Breast epithelium (tissue), 4 donors: ENCODE measurements at regions not wholly inside any gene's neighbourhood (a gene's known extent, or its start where the extent isn't known, plus 50 kb on each side); places are given as distances from the start of the nearest gene placed in this dataset.

Experiments used
- DNase-seq, 2 donors: peaks; one replicate each; pipeline ENCODE4 v3.0.0-alpha.2; 2019; ENCODE audit warnings: low spot score in 2 of 2
- H3K27ac ChIP-seq, 2 donors: fragments of 200-600 bp; sonication (generic) in 1 of 2; one replicate each; pipeline ENCODE4 v1.5.1; 2016 to 2019; ENCODE audit warnings: mild to moderate bottlenecking in 1 of 2
- H3K27me3 ChIP-seq, 2 donors: fragments of 200-600 bp; sonication (generic) in 1 of 2; one replicate each; pipeline versions ENCODE4 v1.5.1 to v1.6.0; 2017 to 2019; ENCODE audit warnings: control low read depth in 1 of 2, mild to moderate bottlenecking in 1 of 2
- H3K36me3 ChIP-seq: fragments of 200-600 bp; one replicate; pipeline ENCODE4 v1.5.1; 2019
- H3K4me1 ChIP-seq, 2 donors: fragments of 200-600 bp; sonication (generic); one replicate each; pipeline ENCODE4 v1.5.1; 2016 to 2019; ENCODE audit warnings: control low read depth in 1 of 2
- H3K4me3 ChIP-seq, 3 donors: fragments of 200-600 bp; sonication (generic); 1 replicate in 2 of 3; 2 replicates in 1 of 3; pipeline ENCODE4 v1.5.1; 2016 to 2019; ENCODE audit warnings: mild to moderate bottlenecking in 3 of 3, moderate library complexity in 2 of 3
- H3K9me3 ChIP-seq, 2 donors: fragments of 200-600 bp; sonication (generic) in 1 of 2; one replicate each; pipeline ENCODE4 v1.5.1; 2016 to 2019; ENCODE audit warnings: control low read depth in 1 of 2
- POLR2A ChIP-seq: fragments of 450-650 bp; IDR thresholded peaks from one replicate; pipeline ENCODE4 v1.6.1; 2016; ENCODE audit warnings: antibody characterized with exemption, mild to moderate bottlenecking, moderate library complexity
- POLR2AphosphoS5 ChIP-seq, 3 donors: sonication (generic); formaldehyde crosslinking; IDR thresholded peaks; one replicate each; pipeline ENCODE4 v1.6.1; 2017; ENCODE audit warnings: antibody characterized with exemption in 3 of 3
- intact Hi-C: fragments of 100-400 bp; cut with DNase I; formaldehyde crosslinking; loops from one replicate; pipeline ENCODE4 v1.15.1; 2023; ENCODE audit warnings: low total_unique reads
- TF ChIP-seq, protein P1 (sequence below), 3 donors: fragments of 450-650 bp; IDR thresholded peaks; one replicate each; pipeline ENCODE4 v1.5.1; 2016 to 2017; ENCODE audit warnings: antibody characterized with exemption in 3 of 3, mild to moderate bottlenecking in 3 of 3, moderate library complexity in 3 of 3

DNA sequence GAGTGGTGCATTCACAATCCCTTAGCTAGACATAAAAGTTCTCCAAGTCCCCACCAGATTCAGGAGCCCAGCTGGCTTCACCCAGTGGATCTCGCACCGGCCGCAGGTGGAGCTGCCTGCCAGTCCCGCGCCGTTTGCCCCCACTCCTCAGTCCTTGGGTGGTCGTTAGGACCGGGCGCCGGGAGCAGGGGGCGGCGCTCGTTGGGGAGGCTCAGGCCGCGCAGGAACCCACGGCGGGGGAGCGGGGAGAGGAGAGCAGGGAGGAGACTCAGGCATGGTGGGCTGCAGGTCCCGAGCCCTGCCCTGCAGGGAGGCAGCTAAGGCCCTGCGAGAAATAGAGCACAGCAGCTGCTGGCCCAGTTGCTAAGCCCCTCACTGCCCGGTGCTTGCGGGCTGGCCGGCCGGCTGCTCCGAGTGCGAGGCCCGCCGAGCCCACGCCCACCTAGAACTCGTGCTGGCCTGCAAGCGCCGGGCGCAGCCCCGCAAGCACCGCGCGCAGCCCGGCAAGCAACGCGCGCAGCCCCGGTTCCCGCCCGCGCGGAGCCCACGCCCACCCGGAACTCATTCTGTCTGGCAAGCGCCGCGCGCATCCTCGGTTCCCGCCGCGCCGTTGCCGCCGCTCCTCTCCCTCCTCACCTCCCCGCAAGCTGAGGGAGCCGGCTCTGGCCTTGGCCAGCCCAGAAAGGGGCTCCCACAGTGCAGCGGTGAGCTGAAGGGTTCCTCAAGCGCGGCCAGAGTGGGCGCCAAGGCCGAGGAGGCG lies 153.5 kb downstream of the SLC7A11 start:
- Histone ChIP-seq H3K36me3 (no peaks in the 10 kb centered on the region), H3K27me3 (no peaks in the 10 kb centered on the region), H3K4me1 (no peaks in the 10 kb centered on the region), H3K4me3 (no peak overlapping the region), H3K27ac (no peak overlapping the region), H3K9me3 (no peaks in the 10 kb centered on the region)
- no peak for DNase-seq
- intact Hi-C loops, result no loop called here
- TF ChIP-seq POLR2AphosphoS5 (IDR thresholded peaks at IDR 0.05), result no peak
- no peak for TF ChIP-seq POLR2A
- TF ChIP-seq, protein P1, sequence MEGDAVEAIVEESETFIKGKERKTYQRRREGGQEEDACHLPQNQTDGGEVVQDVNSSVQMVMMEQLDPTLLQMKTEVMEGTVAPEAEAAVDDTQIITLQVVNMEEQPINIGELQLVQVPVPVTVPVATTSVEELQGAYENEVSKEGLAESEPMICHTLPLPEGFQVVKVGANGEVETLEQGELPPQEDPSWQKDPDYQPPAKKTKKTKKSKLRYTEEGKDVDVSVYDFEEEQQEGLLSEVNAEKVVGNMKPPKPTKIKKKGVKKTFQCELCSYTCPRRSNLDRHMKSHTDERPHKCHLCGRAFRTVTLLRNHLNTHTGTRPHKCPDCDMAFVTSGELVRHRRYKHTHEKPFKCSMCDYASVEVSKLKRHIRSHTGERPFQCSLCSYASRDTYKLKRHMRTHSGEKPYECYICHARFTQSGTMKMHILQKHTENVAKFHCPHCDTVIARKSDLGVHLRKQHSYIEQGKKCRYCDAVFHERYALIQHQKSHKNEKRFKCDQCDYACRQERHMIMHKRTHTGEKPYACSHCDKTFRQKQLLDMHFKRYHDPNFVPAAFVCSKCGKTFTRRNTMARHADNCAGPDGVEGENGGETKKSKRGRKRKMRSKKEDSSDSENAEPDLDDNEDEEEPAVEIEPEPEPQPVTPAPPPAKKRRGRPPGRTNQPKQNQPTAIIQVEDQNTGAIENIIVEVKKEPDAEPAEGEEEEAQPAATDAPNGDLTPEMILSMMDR (IDR thresholded peaks at IDR 0.05), result no peak

DNA sequence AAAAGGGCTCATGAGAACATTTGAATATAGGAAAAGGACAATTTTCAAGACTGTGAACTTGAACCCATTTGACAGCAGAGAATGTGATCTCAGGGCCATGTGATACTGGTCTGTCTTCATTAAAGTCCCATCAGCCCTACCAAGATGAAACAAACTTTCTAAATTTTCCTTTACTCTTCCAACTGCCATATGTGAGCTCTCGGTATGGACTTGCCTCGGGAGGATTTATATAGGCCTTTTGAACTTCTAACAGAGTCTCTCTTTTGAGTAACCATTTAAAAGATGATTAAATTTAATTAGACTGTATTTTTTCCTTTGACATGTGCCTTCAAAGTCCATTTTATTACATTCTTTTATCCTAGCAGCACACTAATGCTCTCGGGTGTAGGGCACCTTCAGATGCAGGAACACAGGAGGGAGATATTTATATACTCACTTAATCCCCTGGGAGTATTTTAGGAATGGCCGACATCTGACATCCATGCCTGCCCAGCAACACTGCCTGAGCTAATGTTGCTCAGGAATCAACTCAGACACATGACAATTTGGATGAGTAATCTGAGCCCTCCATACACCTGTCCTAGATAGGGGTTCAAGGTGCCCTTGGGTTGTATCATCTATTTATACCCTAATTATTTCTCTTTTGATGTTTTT lies 155.0 kb downstream of the SLC7A11 start:
- Histone ChIP-seq H3K4me3 (no peak overlapping the region), H3K27me3 (no peaks in the 10 kb centered on the region), H3K27ac (no peak overlapping the region), H3K36me3 (no peaks in the 10 kb centered on the region), H3K9me3 (no peaks in the 10 kb centered on the region), H3K4me1 (no peaks in the 10 kb centered on the region)
- TF ChIP-seq, protein P1 (IDR thresholded peaks at IDR 0.05), result no peak
- TF ChIP-seq POLR2A (no peak), POLR2AphosphoS5 (IDR thresholded peaks at IDR 0.05) (no peak)
- intact Hi-C loops, result no loop called here
- no peak for DNase-seq

DNA sequence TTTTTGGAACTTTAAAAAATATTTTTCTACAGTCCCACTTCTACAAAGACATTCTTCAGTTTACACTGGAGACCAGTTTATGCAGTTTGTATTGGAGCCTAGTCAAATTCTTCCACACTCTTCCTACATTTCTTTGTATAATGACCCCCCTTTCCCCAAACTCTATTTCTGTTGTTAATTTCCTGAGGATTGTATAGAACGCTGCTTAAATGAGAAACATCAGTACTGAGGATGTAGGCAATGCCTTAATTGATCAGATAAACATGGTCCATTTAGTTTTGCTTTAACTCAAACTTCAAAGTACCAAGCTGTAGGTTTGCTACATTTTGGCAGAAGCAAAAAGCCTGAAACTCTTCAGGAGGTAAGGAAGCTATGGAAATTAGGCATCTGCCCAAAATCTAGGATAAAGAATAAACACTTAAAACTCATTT lies 155.5 kb downstream of the SLC7A11 start:
- TF ChIP-seq, protein P1 (IDR thresholded peaks at IDR 0.05), result no peak
- TF ChIP-seq POLR2A (no peak), POLR2AphosphoS5 (IDR thresholded peaks at IDR 0.05) (no peak)
- no peaks in the 10 kb centered on the region for H3K27me3 ChIP-seq

DNA sequence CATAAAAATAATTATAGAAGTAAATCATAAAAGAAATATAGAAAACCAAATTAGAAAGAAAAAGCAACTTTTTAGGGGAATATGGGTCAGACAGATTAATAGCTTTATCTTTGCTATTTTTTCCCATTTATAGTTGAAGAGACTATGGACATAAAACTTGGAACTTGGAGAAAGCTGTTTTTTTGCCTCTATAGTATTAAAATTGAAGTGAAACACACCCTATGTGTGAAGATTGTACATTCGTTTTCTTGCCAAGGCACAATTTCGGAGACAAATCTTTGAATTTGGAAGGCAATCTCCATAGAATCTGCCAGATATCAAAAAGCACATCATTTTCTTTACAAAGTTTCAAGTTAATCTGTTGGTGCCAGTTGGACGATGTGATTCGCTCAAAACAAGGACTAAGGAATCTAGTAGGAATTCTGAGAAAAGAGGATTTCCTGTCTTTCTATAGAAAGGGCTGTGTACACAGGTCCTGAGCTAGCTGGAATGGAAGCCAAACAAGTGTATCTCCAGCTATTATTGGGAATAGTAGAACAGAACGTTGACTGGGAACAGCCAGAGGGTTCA lies 156.3 kb downstream of the SLC7A11 start:
- intact Hi-C loops, result no loop called here
- DNase-seq, result no peak
- H3K36me3 ChIP-seq, result no peaks in the 10 kb centered on the region
- no peak overlapping the region for H3K4me3 ChIP-seq
- no peak for TF ChIP-seq POLR2AphosphoS5 (IDR thresholded peaks at IDR 0.05)
- TF ChIP-seq, protein P1 (IDR thresholded peaks at IDR 0.05), result no peak
- no peak for TF ChIP-seq POLR2A
- H3K4me1 ChIP-seq, result no peaks in the 10 kb centered on the region
- H3K27ac ChIP-seq, result no peak overlapping the region
- H3K27me3 ChIP-seq, result no peaks in the 10 kb centered on the region
- H3K9me3 ChIP-seq, result no peaks in the 10 kb centered on the region

More for the DNA sequence above, 155.5 kb downstream of the SLC7A11 start:
- Histone ChIP-seq H3K36me3 (no peaks in the 10 kb centered on the region), H3K9me3 (no peaks in the 10 kb centered on the region), H3K4me3 (no peak overlapping the region), H3K4me1 (no peaks in the 10 kb centered on the region), H3K27ac (no peak overlapping the region)
- no peak for DNase-seq
- intact Hi-C loops, result no loop called here
